ENCODE measurements at regions not wholly inside any gene's neighbourhood (a gene's known extent, or its start where the extent isn't known, plus 50 kb on each side); places are given as distances from the start of the nearest gene placed in this dataset.

DNA sequence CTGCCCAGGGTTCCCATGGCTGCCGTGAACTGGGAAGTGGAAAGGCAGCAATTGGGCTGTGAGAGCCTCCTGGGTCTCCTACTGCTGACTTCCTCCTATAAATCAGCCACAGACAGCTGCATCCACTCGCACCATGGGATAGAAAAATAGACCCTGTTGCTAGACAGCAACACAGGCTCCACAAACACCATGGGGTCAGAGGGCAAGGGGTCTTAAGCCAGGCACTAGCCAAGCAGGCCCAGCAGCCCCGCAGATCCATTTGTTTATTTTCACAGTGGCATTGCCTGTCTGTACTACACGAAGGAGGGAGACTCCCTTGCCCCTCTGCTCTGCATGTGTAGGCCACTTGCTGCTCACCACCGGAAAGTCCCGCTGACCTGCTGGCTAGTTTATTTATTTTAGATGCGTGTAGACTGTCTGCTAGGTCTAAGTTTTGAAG lies 139.8 kb downstream of the DACT1 start:
- Mint-ChIP-seq H3K4me1 (ENCODE audit: low read depth) (no peaks in the 10 kb centered on the region), H3K27me3 (peaks cover 4% of the 10 kb centered on the region), H3K4me3 (no peak overlapping the region), H3K27ac (no peak overlapping the region), H3K9me3 (no peaks in the 10 kb centered on the region), H3K36me3 (ENCODE audit: low read depth) (no peaks in the 10 kb centered on the region)
- no peak for DNase-seq

DNA sequence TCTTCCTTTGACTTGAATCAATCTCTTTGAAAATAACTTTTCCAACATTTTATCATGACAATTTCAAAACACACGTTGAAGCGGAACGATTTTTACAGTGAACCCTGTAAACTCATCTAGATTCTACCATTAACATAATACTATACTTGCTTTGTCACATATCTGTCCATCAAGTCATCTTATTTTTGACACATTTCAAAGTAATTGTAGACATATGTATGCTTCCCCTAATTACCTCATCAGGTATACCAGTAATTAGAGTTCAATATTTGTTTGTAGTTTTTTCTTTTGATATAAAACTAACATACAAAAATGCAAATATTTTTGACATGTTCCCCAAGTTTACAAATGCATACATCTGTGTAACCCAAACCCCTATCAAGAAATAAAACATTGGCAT lies 140.4 kb downstream of the DACT1 start:
- Mint-ChIP-seq H3K27me3 (no peaks in the 10 kb centered on the region), H3K9me3 (no peaks in the 10 kb centered on the region), H3K4me3 (no peak overlapping the region), H3K36me3 (ENCODE audit: low read depth) (no peaks in the 10 kb centered on the region), H3K4me1 (ENCODE audit: low read depth) (no peaks in the 10 kb centered on the region), H3K27ac (no peak overlapping the region)
- DNase-seq: no peak

DNA sequence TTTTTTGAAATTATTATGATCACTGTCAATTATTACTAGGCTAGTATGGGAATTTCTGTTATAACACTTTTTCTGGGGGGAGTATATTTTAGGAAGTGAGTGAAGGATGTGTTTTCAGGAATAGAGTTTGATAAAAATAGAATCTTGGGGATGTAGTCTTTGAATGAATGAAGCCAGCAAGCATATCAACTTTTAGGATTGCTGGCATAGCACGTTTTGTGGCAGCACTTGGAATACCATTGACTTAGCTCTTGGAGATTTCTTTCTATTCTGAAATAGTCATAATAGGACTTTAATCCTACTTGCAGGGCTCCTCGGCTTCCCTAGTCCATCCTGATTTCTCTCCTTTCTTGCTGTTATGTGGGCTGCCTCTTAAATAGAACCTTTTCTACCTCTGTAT lies 141.6 kb downstream of the DACT1 start:
- H3K27me3 Mint-ChIP-seq: no peaks in the 10 kb centered on the region
- H3K9me3 Mint-ChIP-seq: no peaks in the 10 kb centered on the region
- H3K4me3 Mint-ChIP-seq: no peak overlapping the region
- no peak overlapping the region for H3K27ac Mint-ChIP-seq
- H3K36me3 Mint-ChIP-seq (ENCODE audit: low read depth): no peaks in the 10 kb centered on the region
- no peaks in the 10 kb centered on the region for H3K4me1 Mint-ChIP-seq (ENCODE audit: low read depth)
- DNase-seq: no peak

DNA sequence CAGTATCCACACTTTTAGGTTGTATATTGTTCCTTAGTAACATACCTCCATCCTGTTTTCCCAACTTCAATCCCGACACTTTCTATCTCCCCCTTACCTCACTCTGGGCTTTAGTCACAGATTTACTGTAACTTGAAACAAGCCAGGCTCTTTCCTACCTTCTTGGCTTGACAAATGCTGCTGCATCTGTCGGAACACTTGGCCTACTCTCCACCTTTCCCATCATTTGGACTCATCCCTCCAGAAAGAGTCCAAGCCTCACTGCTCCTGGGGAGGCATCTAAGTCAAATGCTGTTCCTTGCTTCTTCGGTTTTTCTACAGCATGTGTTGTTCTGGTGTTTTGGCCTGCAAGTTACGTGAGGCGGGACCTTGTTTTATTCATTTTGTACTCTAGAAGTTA lies 142.4 kb downstream of the DACT1 start:
- Mint-ChIP-seq H3K9me3 (no peaks in the 10 kb centered on the region), H3K27me3 (no peaks in the 10 kb centered on the region), H3K36me3 (ENCODE audit: low read depth) (no peaks in the 10 kb centered on the region), H3K27ac (no peak overlapping the region), H3K4me1 (ENCODE audit: low read depth) (no peaks in the 10 kb centered on the region), H3K4me3 (no peak overlapping the region)
- DNase-seq: no peak

DNA sequence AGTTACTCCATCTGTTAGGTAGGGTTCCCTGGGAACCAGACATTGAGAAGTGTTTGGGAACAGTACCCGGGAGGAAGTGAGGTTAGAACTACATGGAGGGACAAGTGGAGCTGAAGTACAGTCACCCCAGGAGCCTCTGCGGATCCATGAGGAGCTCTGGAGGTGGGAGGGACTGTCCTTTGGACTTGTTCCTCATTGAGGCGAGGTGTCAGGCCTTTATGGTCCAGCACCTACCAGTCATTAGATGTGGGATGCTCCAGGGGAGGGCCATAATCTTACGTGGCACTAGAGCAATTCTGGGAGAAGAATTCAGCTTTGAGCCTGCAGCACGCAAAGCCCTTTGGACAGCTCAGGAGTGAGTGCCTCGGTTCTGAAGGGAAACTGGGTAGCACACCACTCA lies 142.8 kb downstream of the DACT1 start:
- no peak overlapping the region for H3K27ac Mint-ChIP-seq
- H3K36me3 Mint-ChIP-seq (ENCODE audit: low read depth): no peaks in the 10 kb centered on the region
- no peak overlapping the region for H3K4me3 Mint-ChIP-seq
- H3K27me3 Mint-ChIP-seq: no peaks in the 10 kb centered on the region
- no peak for DNase-seq
- H3K4me1 Mint-ChIP-seq (ENCODE audit: low read depth): no peaks in the 10 kb centered on the region
- no peaks in the 10 kb centered on the region for H3K9me3 Mint-ChIP-seq

DNA sequence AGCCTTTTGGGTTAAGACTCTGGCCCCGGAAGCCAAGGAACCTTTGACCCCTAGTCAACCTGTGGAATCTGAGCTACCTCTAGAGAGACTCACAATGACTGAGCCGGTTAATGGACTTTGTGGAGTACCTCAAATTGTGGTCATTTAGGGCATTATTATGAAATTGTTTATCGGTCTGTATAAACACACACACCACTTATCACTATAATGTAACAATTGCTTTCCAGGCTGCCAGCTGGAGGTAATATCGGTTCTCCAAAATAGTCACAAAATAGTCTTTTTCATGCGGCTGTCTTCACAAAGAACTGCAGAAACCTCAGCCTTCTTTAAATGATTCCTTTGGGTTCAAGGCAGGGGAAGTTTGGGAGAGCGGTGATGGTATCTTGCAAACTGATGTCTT lies 144.2 kb downstream of the DACT1 start:
- H3K36me3 Mint-ChIP-seq (ENCODE audit: low read depth): no peaks in the 10 kb centered on the region
- DNase-seq: no peak
- no peak overlapping the region for H3K4me3 Mint-ChIP-seq
- H3K27ac Mint-ChIP-seq: no peak overlapping the region
- no peaks in the 10 kb centered on the region for H3K4me1 Mint-ChIP-seq (ENCODE audit: low read depth)
- no peaks in the 10 kb centered on the region for H3K9me3 Mint-ChIP-seq
- H3K27me3 Mint-ChIP-seq: no peaks in the 10 kb centered on the region

DNA sequence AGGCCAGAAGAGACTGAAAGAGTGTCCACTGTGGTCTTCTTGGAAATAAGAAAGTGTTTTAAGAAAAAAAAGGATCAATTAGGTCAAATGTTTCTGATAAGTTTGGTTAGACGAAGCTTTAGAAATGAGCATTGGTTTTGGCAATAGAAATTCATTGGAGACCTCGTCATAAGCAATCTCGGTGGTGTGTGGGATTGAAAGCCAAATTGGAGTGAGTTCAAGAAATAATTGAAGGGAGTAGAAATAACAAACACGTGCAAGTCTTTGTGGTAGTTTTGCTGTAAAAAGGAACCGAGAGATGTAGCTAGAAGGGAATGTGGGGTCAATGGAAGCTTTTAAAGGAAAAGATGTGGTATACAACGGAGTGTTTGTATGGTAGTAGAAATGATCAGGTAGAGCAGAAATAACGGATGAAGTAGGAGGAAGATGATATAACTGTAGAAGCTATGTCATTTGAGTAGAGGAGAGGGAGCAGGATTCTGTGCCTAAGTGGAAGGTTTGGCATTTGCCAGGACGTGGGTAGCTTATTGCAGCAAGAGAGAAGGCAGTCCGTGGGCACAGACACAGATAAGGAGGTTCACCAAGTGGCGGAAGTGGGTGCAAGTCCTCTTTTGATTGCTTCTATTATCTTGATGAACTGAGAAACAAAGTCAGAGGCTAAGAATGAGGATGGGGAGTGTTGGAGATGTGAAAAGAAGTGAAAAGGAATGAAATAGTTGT lies 146.2 kb downstream of the DACT1 start:
- H3K36me3 Mint-ChIP-seq (ENCODE audit: low read depth): no peaks in the 10 kb centered on the region
- no peaks in the 10 kb centered on the region for H3K9me3 Mint-ChIP-seq
- H3K4me3 Mint-ChIP-seq: no peak overlapping the region
- no peak overlapping the region for H3K27ac Mint-ChIP-seq
- DNase-seq: no peak
- no peaks in the 10 kb centered on the region for H3K27me3 Mint-ChIP-seq
- no peaks in the 10 kb centered on the region for H3K4me1 Mint-ChIP-seq (ENCODE audit: low read depth)

DNA sequence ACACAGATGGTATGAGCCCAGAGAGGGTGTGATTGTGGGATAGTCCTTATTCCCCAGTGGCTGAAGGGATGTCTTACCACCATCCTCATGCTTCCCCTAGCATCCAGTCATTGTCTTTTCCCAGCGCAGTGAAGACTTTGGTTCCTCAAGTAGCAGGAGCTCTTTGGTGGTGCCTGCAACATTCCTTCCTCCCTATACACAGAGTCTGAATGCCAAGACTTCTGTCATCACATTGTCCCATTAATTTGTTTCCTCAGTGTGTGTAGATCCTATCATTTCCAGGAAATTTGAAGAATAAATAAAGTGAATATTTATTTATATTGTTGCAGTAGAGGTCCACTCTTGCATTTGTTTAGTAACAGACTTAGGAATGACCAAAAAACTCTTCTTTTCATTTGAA lies 147.2 kb downstream of the DACT1 start:
- no peak for DNase-seq
- Mint-ChIP-seq H3K27ac (no peak overlapping the region), H3K36me3 (ENCODE audit: low read depth) (no peaks in the 10 kb centered on the region), H3K4me3 (no peak overlapping the region), H3K4me1 (ENCODE audit: low read depth) (no peaks in the 10 kb centered on the region), H3K27me3 (no peaks in the 10 kb centered on the region), H3K9me3 (no peaks in the 10 kb centered on the region)

DNA sequence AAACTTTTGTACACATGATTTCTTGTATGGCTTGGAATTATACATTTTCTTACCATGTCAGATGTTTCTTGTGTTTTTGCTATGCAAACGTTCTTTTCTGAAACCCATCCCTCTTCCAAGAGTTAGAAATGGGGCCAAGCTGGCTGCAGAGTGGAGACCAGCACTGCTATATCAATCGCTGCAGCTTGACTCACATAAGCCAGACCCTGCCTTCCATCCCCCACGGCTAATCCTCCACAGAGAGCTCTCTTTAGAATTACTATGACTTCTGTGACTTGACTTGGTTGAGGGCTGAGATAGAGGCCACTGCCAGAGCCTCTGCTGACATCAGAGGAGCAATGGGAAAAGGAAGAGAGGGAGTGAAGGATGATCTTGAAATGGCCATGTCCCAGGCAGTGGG lies 147.9 kb downstream of the DACT1 start:
- H3K27ac Mint-ChIP-seq: no peak overlapping the region
- no peaks in the 10 kb centered on the region for H3K36me3 Mint-ChIP-seq (ENCODE audit: low read depth)

DNA sequence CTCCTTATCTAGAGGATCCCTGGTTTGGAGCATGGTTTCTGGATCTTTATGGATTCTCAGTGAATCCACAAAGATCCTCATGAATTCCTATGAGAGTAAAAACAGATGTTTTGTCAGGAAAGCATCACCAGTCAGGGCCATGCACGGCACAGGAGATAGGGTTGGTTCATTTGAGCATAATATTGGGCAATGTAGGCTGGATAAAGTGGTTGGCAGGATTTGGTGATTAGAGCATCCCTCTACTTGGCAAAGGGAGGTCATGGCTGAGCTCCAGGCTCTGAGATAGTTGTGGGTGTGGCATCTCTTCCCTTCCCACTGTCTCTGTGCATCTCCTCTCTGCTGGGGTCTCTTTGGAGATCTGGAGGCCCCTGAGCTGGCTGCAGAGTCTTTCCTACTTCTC lies 149.8 kb downstream of the DACT1 start:
- no peaks in the 10 kb centered on the region for H3K9me3 Mint-ChIP-seq
- H3K4me3 Mint-ChIP-seq: no peak overlapping the region
- H3K27me3 Mint-ChIP-seq: peaks cover 4% of the 10 kb centered on the region
- no peaks in the 10 kb centered on the region for H3K4me1 Mint-ChIP-seq (ENCODE audit: low read depth)
- H3K36me3 Mint-ChIP-seq (ENCODE audit: low read depth): no peaks in the 10 kb centered on the region
- H3K27ac Mint-ChIP-seq: no peak overlapping the region
- DNase-seq: no peak

More for the DNA sequence above, 147.9 kb downstream of the DACT1 start:
- no peaks in the 10 kb centered on the region for H3K9me3 Mint-ChIP-seq
- no peak overlapping the region for H3K4me3 Mint-ChIP-seq
- H3K27me3 Mint-ChIP-seq: no peaks in the 10 kb centered on the region
- no peak for DNase-seq
- H3K4me1 Mint-ChIP-seq (ENCODE audit: low read depth): no peaks in the 10 kb centered on the region

DNA sequence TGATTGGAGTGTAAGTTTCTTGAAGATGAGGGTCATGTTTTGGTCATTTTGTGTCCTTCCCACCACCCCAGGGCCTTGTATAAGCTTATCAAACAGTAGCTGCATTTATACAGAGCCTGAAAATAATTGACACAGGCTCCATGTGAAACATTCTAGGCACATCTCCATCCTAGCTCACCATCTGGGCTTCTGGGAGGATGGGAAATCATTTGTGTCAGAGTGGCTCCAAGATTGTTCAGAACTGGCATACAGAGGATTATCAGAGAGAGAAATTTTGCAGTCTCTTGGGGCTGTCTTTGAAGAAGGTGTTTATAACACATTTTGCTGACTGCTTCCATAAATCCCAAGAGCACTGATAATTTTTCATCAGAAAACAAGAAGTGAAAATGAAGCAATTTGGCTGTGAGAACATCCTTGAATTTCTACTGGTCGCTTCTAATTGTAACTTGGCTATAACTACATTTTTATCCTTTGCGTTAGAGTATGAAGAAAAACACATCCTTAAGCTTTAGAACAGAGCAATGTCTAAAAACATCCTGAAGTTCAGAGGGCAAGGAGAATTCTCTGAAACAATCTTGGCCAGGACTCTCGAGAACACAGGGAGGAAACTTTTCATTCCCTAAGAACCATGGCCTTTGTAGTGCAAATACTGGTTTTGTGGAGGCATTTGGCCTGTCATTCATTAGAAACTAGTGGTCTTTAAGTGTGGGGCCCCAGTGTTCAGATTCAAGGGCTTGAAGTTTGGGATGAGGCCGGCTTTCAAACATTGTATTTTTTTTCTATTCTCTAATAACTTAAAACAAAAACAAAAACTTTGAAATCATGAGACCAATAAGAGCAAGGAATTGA lies 151.1 kb downstream of the DACT1 start:
- no peaks in the 10 kb centered on the region for H3K36me3 Mint-ChIP-seq (ENCODE audit: low read depth)
- no peak overlapping the region for H3K27ac Mint-ChIP-seq
- DNase-seq: no peak
- H3K9me3 Mint-ChIP-seq: no peaks in the 10 kb centered on the region
- H3K4me1 Mint-ChIP-seq (ENCODE audit: low read depth): no peaks in the 10 kb centered on the region
- no peak overlapping the region for H3K4me3 Mint-ChIP-seq
- H3K27me3 Mint-ChIP-seq: peaks cover 4% of the 10 kb centered on the region

DNA sequence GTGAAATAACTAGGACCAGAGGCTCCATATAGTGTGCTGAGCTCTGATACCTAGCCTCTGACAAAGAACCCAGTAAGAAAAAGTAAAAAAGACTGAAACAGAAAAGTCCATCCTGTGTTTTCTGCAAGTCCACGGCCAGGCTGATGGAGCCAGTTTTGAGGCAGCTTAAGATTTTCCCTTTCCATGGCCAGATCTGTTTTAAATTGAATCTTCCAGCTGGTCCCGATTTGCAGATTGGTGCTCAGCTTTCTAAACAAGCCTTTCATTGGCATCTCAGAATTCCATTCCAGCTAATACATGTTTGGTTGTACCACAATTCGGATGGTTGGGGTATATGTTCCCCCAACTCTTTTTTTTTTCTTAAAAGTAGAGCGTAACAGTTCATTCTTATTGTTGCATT lies 152.0 kb downstream of the DACT1 start:
- H3K27me3 Mint-ChIP-seq: peaks cover 4% of the 10 kb centered on the region
- H3K4me1 Mint-ChIP-seq (ENCODE audit: low read depth): no peaks in the 10 kb centered on the region
- H3K36me3 Mint-ChIP-seq (ENCODE audit: low read depth): no peaks in the 10 kb centered on the region
- no peak for DNase-seq
- no peak overlapping the region for H3K27ac Mint-ChIP-seq
- no peaks in the 10 kb centered on the region for H3K9me3 Mint-ChIP-seq
- H3K4me3 Mint-ChIP-seq: no peak overlapping the region

DNA sequence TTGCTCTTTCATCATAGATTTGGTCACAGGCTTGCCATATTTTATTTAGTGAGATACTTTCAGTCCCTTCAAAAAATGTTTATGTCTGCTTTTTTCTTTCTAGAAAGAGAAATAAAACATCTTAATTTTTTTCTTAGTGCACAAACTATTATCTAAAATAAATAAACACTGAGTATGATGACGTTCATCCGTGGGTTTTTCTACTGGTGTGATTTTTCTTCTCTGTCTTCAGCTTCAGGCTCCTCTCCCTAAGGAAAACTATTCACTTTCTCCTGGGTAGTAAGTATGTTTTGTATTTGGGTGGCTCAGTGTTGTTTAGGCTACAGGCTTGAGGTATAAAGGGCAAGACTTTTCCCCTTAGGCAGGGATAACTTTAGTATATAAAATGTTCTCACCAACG lies 154.7 kb downstream of the DACT1 start:
- Mint-ChIP-seq H3K9me3 (no peaks in the 10 kb centered on the region), H3K27ac (no peak overlapping the region), H3K4me3 (no peak overlapping the region), H3K4me1 (ENCODE audit: low read depth) (no peaks in the 10 kb centered on the region), H3K36me3 (ENCODE audit: low read depth) (no peaks in the 10 kb centered on the region), H3K27me3 (peaks cover 7% of the 10 kb centered on the region)
- DNase-seq: no peak

DNA sequence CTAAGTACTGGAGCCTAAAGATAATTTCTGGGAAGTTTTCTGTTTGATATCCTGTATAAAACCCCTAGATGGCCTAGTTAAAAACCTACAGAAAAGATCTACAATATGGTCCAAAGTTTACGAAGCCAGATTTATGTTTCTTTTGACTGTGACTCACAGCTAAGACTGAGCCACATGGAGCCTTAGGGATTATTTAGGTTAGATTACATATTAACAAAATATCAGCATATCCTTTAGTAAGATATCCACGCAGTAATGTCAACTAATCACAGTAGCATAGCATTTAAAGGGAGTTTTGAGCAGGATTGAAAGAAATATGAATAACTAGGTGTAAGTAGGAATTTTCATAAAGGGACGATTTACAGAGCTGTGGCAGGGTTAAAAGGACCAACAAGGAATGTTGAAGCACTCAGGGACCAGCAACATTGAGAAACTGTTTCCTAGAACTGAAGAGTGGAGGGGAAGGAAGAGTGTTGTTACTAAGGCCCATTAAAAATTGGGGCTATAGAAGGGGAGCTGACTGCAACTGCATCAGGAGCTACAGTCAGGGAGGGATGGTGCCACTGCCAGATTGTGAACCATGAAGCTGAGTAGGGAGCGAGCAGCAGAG lies 155.5 kb downstream of the DACT1 start:
- Mint-ChIP-seq H3K4me3 (no peak overlapping the region), H3K4me1 (ENCODE audit: low read depth) (no peaks in the 10 kb centered on the region), H3K36me3 (ENCODE audit: low read depth) (no peaks in the 10 kb centered on the region), H3K27me3 (peaks cover 7% of the 10 kb centered on the region), H3K9me3 (no peaks in the 10 kb centered on the region), H3K27ac (no peak overlapping the region)
- no peak for DNase-seq

All from activated T-cell treated with anti-CD3 and anti-CD28 coated beads, Interleukin-2, amount 50 U/mL, for 24 hours (primary cell).